Raji (cell line): ENCODE measurements at regions not wholly inside any gene's neighbourhood (a gene's known extent, or its start where the extent isn't known, plus 50 kb on each side); places are given as distances from the start of the nearest gene placed in this dataset.

Source experiments
- POLR2A ChIP-seq: IDR thresholded peaks from 2 replicates; pipeline ENCODE4 v1.6.1; 2011; ENCODE audit warnings: low read depth, low read length, control low read depth; ENCODE audit not compliant: insufficient read depth

DNA sequence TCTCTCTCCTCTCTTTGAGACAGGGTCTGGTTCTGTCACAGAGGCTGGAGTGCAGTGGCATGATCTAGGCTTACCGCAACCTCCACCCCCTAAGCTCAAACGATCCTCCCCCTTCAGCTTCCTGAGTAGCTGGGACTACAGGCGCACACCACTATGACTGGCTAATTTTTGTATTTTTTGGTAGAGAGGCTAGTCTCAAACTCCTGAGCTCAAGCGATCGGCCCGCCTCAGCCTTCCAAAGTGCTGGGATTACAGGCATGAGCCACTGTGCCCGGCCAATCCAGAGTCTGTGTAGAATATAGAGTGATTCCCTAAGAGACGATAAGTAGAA lies 65.8 kb upstream of the RPH3AL start:
- no peak for TF ChIP-seq POLR2A

DNA sequence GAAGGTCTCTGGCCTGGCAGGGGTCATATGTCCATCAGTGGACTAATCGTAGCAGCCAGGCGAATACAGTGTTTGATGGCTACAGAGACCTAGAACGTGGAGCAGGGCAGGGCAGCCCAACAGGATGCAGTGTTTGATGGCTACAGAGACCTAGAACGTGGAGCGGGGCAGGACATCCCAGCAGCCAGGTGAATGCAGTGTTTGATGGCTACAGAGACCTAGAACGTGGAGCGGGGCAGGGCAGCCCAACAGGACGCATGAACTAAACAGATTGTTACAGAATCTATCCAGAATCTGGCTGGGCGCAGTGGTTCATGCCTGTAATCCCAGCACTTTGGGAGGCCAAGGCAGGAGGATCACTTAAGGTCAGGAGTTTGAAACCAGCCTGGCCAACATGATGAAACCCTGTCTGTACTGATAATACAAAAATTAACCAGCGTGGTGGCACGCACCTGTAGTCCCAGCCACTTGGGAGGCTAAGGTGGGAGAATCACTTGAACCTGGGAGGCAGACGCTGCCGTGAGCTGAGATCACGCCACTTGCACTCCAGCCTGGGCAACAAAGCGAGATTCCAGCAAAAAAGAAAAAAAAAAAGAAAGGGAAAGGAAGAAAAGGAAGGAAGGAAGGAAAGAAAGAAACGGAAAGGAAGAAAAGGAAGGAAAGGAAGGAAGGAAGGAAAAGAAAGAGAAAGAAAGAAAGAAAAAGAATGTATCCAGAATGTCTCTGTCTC lies 65.2 kb upstream of the RPH3AL start:
- TF ChIP-seq POLR2A, result no peak

GRCh38 chr17:416293-417206 lies 63.9 kb upstream of the RPH3AL start:
- TF ChIP-seq POLR2A, result no peak

DNA sequence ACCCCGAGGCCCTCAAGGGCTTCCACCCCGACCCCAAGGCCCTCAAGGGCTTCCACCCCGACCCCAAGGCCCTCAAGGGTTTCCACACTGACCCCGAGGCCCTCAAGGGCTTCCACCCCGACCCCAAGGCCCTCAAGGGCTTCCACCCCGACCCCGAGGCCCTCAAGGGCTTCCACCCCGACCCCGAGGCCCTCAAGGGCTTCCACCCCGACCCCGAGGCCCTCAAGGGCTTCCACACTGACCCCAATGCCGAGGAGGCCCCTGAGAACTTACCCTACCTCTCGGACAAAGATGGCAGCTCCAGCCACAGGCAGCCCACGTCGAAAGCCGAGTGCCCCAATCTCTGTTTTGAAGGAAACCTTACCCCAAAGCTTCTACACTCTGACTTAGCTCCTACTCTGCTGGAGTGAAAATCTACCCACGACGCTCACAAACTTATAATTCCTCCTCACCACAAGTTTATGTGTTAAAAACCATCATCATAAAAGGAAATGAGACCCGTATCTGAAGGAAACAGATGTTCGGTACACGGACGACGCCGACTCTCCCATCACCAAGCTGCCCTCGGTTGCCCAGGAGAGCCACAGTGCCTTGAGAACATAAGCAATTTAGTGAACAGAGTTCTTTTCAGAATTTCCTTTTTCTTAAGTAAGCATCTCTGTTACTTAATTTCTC lies 61.2 kb upstream of the RPH3AL start:
- TF ChIP-seq POLR2A, result no peak

DNA sequence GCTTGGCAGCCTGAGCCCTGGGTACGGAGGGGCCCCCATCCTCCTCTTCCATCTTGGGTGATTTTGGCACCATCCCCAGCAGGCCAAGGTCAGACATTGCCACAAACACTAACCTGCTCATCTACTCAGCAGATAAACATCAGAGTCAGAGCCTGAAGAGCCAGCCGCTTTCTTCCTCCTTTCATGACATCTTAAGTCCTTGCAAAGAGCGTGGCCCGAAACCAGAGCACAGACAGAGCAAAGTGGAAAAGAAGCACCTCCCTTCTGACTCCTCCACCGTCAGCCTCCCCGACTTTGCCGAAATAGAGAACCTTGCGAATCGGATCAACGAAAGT lies 60.4 kb upstream of the RPH3AL start:
- TF ChIP-seq POLR2A, result no peak

DNA sequence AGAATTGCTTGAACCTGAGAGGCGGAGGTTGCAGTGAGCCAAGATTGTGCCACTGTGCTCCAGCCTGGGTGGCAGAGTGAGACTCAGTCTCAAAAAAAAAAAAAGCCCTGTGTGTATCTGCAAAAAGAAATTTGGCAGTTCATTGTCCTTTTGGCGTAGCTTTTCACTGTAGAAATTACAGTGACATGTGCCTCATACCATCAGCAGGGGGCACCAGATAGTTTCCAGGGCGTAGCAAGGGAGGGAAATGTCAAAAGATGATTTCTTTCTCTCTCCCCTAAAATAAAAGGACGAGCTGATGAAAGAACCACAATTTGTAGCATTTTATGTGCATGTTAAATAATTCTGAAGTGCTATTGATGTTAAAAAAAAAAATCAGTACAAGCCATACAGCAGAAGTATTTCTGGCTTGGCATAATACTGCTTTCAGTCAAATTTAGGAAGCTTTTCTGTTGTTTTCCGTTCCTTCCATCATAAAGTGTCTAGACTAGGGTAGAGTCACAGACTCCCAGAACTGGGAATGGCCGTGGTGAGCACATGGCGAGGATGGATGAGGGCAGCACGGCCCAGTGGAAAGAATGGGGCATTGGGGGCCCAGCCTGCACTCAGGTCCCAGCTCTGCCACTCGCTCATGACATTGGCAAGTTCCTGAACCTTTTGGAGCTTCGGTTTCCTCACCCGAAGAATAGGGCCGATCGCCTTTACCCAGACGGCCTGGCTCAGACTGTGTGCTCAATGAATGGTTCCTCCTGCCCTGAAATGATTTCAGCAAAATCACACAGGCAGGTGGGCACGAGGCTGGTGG lies 59.8 kb upstream of the RPH3AL start:
- no peak for TF ChIP-seq POLR2A

GRCh38 chr17:411421-412120 lies 59.0 kb upstream of the RPH3AL start:
- no peak for TF ChIP-seq POLR2A

GRCh38 chr17:410543-411401 lies 58.2 kb upstream of the RPH3AL start:
- no peak; the same call in 1 of the 2 replicates for TF ChIP-seq POLR2A

DNA sequence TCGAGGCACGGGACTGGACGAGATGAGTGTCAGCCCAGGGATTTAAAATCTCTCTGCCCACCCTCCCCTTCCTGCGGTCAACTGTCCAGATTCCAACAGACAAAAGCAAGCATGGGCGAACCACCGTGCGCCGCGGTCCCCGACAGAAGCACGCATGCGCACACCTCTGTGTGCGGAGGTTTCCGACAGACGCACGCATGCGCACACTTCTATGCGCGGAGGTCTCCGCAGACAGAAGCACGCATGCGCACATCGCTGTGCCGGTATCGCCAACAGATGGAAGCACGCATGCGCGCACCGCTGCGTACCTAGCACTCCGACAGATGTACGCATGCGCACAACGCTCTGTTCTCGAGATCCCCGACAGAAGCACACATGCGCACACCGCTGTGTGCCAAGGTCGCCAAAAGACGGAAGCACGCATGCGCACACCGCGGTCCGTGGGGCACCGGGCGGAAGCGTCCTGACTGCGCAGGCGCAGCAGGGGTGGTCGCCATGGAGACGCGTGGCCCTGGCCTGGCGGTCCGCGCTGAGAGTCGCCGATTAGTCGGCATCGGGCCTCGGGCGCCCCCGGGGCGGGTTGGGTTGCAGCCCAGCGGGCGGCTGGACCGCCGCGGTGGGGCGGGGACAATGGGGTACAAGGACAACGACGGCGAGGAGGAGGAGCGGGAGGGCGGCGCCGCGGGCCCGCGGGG lies 57.4 kb upstream of the RPH3AL start:
- TF ChIP-seq POLR2A, result peak; percentile 94

GRCh38 chr17:409308-409847 lies 56.8 kb upstream of the RPH3AL start:
- no peak for TF ChIP-seq POLR2A

- no peak for TF ChIP-seq POLR2A
Observed at GRCh38 chr17:404703-405102, 52.1 kb upstream of the RPH3AL start.
